ENCODE measurements at regions not wholly inside any gene's neighbourhood (a gene's known extent, or its start where the extent isn't known, plus 50 kb on each side); places are given as distances from the start of the nearest gene placed in this dataset.

DNA sequence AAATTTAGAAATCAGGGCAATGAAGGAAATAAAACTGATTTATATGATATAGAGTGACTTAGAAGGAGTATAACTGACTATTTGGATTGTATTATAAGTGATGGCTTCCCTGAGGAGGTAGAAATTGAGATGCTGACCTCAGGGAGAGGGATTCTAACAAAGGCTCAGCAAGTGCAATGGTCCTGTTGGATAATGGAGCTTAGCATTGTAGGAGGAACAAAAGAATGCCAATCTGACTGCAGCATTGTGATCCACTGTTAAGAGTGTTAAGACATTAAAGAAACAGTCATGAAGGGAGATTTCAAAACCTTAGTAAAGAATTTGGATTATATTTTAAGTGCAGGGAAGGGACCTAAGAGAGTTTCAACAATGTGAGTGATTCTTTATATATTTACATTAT is 158.4 kb upstream of the NAALADL2 start:
- TF ChIP-seq, protein P1, sequence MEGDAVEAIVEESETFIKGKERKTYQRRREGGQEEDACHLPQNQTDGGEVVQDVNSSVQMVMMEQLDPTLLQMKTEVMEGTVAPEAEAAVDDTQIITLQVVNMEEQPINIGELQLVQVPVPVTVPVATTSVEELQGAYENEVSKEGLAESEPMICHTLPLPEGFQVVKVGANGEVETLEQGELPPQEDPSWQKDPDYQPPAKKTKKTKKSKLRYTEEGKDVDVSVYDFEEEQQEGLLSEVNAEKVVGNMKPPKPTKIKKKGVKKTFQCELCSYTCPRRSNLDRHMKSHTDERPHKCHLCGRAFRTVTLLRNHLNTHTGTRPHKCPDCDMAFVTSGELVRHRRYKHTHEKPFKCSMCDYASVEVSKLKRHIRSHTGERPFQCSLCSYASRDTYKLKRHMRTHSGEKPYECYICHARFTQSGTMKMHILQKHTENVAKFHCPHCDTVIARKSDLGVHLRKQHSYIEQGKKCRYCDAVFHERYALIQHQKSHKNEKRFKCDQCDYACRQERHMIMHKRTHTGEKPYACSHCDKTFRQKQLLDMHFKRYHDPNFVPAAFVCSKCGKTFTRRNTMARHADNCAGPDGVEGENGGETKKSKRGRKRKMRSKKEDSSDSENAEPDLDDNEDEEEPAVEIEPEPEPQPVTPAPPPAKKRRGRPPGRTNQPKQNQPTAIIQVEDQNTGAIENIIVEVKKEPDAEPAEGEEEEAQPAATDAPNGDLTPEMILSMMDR (IDR thresholded peaks at IDR 0.05) = no peak
- no peak for TF ChIP-seq POLR2AphosphoS5 (IDR thresholded peaks at IDR 0.05)
